ENCODE measurements at regions not wholly inside any gene's neighbourhood (a gene's known extent, or its start where the extent isn't known, plus 50 kb on each side); places are given as distances from the start of the nearest gene placed in this dataset.

DNA sequence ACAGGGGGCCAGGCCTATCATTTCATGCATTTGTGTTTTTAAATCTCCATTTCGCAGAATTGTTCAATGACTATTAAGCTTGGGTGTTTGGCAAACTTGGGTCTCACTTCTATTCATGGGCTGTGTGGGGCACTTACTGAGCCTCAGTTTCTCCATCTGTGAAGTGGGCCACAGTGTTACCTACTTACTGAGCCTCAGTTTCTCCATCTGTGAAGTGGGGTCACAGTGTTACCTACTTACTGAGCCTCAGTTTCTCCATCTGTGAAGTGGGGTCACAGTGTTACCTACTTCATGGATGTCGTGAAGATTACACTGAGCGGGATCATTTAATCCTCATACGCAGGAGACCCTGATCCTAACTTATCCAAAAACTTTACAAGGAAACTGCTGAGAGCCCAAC is 115.1 kb upstream of the STX18 start:
- Mint-ChIP-seq H3K36me3 (ENCODE audit: low read depth) (peaks cover 2% of the 10 kb centered on the region), H3K27me3 (ENCODE audit: low read depth) (no peaks in the 10 kb centered on the region), H3K4me1 (peaks cover 9% of the 10 kb centered on the region), H3K9me3 (no peaks in the 10 kb centered on the region), H3K27ac (ENCODE audit: unreplicated experiment) (no peak overlapping the region), H3K4me3 (no peak overlapping the region)
- TF ChIP-seq, protein P1, sequence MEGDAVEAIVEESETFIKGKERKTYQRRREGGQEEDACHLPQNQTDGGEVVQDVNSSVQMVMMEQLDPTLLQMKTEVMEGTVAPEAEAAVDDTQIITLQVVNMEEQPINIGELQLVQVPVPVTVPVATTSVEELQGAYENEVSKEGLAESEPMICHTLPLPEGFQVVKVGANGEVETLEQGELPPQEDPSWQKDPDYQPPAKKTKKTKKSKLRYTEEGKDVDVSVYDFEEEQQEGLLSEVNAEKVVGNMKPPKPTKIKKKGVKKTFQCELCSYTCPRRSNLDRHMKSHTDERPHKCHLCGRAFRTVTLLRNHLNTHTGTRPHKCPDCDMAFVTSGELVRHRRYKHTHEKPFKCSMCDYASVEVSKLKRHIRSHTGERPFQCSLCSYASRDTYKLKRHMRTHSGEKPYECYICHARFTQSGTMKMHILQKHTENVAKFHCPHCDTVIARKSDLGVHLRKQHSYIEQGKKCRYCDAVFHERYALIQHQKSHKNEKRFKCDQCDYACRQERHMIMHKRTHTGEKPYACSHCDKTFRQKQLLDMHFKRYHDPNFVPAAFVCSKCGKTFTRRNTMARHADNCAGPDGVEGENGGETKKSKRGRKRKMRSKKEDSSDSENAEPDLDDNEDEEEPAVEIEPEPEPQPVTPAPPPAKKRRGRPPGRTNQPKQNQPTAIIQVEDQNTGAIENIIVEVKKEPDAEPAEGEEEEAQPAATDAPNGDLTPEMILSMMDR (conservative IDR thresholded peaks at IDR 0.05), result no peak
- DNase-seq (ENCODE audit: low read depth, low spot score), result no peak

DNA sequence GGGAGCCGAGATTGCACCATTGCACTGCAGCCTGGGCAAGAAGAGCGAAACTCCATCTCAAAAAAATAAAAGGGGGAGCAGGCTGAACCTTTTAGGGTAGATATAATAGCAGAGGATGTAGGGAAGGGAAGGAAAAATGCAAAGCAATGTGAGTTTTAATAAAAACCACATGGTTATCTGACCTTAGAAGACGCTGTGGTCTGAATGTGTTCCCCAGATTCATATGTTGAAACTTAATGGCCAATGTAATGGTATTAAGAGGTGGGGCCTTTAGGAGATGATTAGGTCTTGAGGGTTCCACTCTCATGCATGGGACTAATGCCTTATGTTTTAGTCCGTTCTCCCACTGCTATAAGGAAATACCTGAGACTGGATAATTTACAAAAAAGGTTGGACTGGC is 114.1 kb upstream of the STX18 start:
- Mint-ChIP-seq H3K9me3 (no peaks in the 10 kb centered on the region), H3K27ac (ENCODE audit: unreplicated experiment) (peak overlapping the region; percentile 60), H3K4me3 (no peak overlapping the region), H3K36me3 (ENCODE audit: low read depth) (peaks cover 2% of the 10 kb centered on the region), H3K4me1 (peaks cover 9% of the 10 kb centered on the region), H3K27me3 (ENCODE audit: low read depth) (no peaks in the 10 kb centered on the region)
- DNase-seq (ENCODE audit: low read depth, low spot score), result no peak
- TF ChIP-seq, protein P1 (conservative IDR thresholded peaks at IDR 0.05), result no peak

DNA sequence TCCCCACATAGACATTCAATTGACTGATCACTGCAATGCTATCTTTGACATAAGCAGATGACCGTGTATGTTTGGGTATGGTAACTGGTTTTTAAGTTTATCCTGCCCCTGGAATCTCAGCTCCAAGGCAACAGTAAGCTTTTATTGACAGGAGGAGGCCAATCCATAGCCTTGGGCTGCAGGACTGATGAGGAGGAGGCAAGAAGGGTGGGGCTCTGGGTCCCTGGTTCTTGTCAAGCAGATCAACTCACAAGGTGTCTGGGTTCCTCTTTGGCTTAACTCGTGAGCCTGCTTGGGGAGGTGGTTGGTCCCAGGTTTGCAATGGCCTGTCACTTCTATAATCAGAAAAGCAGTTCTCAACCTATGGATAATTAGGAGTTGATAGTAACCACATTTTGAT is 113.2 kb upstream of the STX18 start:
- TF ChIP-seq, protein P1 (conservative IDR thresholded peaks at IDR 0.05), result no peak
- no peak overlapping the region for H3K27ac Mint-ChIP-seq (ENCODE audit: unreplicated experiment)
- no peak overlapping the region for H3K4me3 Mint-ChIP-seq
- no peaks in the 10 kb centered on the region for H3K27me3 Mint-ChIP-seq (ENCODE audit: low read depth)
- no peaks in the 10 kb centered on the region for H3K9me3 Mint-ChIP-seq
- no peak for DNase-seq (ENCODE audit: low read depth, low spot score)
- H3K36me3 Mint-ChIP-seq (ENCODE audit: low read depth), result peaks cover 2% of the 10 kb centered on the region
- peaks cover 9% of the 10 kb centered on the region for H3K4me1 Mint-ChIP-seq

DNA sequence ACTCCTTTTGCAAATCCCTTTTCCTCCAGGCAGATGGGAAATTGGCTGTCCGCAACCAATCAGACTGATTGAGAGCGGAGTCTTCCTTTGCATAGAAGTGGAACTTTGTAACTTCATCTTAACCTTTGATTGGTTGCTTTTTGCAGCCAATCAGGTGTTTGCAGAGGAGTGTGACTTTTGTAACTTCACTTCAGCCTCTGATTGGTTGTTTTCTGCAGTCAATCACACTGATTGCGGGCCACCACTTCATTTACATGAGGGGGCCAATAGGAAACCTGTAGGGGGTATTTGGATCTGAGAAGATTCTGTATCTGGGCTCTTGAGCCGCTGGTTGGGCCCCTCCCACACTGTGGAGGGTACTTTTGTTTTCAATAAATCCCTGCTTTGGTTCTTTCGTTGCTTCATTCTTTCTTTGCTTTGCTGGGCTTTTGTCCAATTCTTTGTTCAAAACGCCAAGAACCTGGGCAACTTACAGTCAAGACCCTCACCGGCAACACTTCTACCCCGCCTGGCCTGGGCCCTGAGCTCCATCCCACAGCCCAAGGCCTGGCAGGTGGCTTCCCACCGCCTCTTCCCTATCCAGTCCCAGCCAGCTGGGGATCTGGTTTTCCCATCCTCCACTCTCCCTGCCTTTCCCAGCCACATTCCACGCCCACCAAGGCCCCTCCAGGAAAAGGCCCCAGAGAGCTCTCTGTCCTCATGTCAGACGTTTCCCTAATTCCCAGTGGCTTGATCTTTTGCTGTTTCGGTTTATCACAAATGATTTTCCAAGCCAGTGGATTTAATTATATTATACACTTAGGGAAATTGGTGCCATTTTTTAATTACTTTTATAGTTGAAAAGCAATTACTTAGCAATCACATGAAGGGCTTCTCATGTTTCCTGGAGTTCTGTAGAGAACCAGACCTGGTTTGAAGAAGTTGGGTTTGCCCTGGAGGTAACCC is 110.2 kb upstream of the STX18 start:
- Mint-ChIP-seq H3K9me3 (peaks cover 3% of the 10 kb centered on the region), H3K4me3 (no peak overlapping the region), H3K36me3 (ENCODE audit: low read depth) (peaks cover 2% of the 10 kb centered on the region), H3K27ac (ENCODE audit: unreplicated experiment) (no peak overlapping the region), H3K4me1 (peaks cover 6% of the 10 kb centered on the region), H3K27me3 (ENCODE audit: low read depth) (no peaks in the 10 kb centered on the region)
- TF ChIP-seq, protein P1 (conservative IDR thresholded peaks at IDR 0.05), result no peak
- DNase-seq (ENCODE audit: low read depth, low spot score), result no peak

DNA sequence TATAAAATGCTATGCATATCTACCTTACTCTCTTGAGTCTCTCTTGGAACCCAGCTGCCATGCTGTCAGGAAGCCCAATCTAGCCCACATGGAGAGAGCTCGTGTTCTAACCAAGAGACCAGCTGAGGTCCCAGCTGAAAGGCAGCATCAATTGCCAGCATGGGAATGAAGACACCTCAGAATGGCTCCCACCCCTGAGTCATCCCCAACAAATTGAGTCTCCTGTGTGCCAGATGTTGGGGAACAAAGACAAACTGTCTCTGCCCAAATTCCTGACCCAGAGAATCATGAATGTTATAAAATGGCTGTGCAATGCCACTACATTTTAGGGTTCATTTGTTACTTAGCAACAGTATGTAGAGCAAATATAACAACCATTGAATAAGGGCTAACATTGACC is 105.2 kb upstream of the STX18 start:
- H3K27ac Mint-ChIP-seq (ENCODE audit: unreplicated experiment), result no peak overlapping the region
- peaks cover 7% of the 10 kb centered on the region for H3K9me3 Mint-ChIP-seq
- no peaks in the 10 kb centered on the region for H3K27me3 Mint-ChIP-seq (ENCODE audit: low read depth)
- H3K36me3 Mint-ChIP-seq (ENCODE audit: low read depth), result peaks cover 2% of the 10 kb centered on the region
- H3K4me1 Mint-ChIP-seq, result peaks cover 31% of the 10 kb centered on the region
- TF ChIP-seq, protein P1 (conservative IDR thresholded peaks at IDR 0.05), result no peak
- H3K4me3 Mint-ChIP-seq, result no peak overlapping the region
- no peak for DNase-seq (ENCODE audit: low read depth, low spot score)

Measured in neural crest cell (in vitro differentiated cells).